ENCODE measurements at regions not wholly inside any gene's neighbourhood (a gene's known extent, or its start where the extent isn't known, plus 50 kb on each side); places are given as distances from the start of the nearest gene placed in this dataset.

DNA sequence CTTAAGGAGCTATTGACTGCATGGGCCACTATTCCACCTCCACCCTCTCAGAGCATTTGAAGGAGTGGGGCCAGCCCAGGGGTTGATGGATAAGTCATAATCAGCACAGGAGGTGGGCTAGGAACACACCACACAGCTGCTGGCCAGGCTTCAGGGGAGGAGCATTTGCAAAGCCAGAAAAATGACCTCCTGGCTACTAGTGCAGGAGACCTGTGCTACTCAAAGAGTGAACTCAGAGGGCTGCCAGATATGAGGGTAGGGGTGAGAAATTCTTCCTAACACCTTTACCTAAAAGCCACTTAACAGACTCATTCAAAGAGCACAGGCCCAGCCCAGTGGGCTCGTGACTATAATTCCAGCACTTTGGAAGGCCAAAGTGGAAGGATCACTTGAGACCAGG lies 210.8 kb downstream of the TBXT start:
- TF ChIP-seq, protein P1, sequence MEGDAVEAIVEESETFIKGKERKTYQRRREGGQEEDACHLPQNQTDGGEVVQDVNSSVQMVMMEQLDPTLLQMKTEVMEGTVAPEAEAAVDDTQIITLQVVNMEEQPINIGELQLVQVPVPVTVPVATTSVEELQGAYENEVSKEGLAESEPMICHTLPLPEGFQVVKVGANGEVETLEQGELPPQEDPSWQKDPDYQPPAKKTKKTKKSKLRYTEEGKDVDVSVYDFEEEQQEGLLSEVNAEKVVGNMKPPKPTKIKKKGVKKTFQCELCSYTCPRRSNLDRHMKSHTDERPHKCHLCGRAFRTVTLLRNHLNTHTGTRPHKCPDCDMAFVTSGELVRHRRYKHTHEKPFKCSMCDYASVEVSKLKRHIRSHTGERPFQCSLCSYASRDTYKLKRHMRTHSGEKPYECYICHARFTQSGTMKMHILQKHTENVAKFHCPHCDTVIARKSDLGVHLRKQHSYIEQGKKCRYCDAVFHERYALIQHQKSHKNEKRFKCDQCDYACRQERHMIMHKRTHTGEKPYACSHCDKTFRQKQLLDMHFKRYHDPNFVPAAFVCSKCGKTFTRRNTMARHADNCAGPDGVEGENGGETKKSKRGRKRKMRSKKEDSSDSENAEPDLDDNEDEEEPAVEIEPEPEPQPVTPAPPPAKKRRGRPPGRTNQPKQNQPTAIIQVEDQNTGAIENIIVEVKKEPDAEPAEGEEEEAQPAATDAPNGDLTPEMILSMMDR (IDR thresholded peaks at IDR 0.05; ENCODE audit: insufficient read depth, low read depth, low read length), result no peak
- TF ChIP-seq EZH2 (IDR thresholded peaks at IDR 0.05; ENCODE audit: insufficient read depth, low read length), result no peak
